GM10266 (cell line): ENCODE measurements at regions not wholly inside any gene's neighbourhood (a gene's known extent, or its start where the extent isn't known, plus 50 kb on each side); places are given as distances from the start of the nearest gene placed in this dataset.

Experiments used
- DNase-seq: peaks from one replicate; pipeline ENCODE4 v3.0.0; 2012; ENCODE audit errors: extremely low spot score
- TF ChIP-seq, protein P1 (sequence below): IDR thresholded peaks from 2 replicates; pipeline ENCODE4 v1.5.1; 2012; ENCODE audit warnings: mild to moderate bottlenecking, low read depth; ENCODE audit not compliant: control insufficient read depth, insufficient read depth; ENCODE audit errors: missing control alignments

DNA sequence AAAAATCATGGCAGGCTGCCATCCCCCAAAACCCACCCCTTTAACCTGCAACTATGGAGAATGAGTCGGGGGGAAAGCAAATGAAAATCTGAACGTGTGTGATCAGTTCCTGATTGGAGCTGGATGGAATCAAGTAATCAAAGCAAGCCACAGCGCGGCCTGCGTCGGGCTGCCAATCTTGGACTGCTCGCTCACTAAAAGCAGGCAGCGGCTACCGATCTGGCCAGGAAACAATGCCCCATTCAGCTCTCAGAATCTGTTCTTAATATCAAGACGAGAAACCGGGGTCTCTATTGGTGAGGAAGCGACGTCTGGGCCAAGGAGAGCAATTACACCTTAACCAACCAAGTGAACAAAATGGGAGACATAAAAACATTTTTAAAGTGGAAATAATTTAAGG, 472.2 kb downstream of the SOX6 start:
- no peak for DNase-seq
- TF ChIP-seq, protein P1, sequence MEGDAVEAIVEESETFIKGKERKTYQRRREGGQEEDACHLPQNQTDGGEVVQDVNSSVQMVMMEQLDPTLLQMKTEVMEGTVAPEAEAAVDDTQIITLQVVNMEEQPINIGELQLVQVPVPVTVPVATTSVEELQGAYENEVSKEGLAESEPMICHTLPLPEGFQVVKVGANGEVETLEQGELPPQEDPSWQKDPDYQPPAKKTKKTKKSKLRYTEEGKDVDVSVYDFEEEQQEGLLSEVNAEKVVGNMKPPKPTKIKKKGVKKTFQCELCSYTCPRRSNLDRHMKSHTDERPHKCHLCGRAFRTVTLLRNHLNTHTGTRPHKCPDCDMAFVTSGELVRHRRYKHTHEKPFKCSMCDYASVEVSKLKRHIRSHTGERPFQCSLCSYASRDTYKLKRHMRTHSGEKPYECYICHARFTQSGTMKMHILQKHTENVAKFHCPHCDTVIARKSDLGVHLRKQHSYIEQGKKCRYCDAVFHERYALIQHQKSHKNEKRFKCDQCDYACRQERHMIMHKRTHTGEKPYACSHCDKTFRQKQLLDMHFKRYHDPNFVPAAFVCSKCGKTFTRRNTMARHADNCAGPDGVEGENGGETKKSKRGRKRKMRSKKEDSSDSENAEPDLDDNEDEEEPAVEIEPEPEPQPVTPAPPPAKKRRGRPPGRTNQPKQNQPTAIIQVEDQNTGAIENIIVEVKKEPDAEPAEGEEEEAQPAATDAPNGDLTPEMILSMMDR, result no peak

DNA sequence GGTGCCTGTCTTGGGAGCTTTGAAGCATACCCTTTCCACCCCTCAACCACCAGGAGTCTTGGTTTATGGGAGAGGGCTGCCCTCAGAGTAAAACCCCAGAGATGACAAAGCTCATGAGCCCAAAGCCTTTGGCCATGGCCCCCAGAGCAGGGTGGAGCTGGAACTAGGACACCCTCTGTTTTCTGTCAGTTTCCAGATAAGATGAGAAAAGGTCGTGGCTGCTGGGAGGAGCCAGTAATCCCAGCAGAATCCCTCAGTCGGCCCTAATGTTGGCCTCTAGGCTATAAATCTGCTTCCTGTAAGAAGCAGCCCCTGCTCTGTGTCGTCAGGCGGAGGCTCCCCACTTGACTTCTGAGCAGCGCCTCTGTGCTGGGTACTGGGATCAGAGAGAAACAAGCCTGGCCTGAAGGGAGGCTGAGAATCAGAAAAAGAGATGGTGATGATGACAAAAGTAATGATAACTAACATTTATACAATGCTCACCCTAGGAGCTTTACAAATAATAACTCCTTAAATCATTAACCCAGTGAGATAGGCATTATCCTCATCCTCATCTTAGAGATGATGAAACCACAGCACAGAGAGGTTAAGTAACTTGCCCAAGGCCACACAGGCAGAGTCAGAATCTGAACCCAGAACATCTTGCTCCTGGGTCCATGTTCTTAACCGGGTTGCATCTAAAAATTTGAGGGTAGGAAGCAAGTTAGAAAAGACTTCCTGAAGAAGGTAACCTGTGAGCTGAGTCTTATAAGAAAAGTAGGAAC, 471.4 kb downstream of the SOX6 start:
- TF ChIP-seq, protein P1, result no peak
- DNase-seq, result no peak

DNA sequence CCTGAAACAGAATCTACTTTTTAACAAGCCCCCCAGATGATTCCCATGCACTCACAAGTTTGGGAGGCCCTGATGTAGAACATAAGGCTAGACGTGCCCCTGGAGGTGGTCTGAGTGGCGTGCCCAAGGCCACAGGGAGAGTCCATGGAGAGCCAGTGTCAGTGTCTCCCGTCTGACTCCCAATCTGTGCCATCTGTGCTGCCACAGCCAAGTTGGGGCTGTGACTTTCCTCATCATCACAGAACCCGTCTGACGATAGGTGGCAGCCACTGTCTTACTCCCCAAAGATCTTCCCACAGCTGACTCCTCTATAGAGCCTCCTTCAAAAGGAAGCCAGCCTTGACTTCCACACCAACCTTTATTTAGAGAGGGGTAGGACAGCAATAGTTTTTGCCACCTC, 470.5 kb downstream of the SOX6 start:
- TF ChIP-seq, protein P1, result no peak
- no peak for DNase-seq

DNA sequence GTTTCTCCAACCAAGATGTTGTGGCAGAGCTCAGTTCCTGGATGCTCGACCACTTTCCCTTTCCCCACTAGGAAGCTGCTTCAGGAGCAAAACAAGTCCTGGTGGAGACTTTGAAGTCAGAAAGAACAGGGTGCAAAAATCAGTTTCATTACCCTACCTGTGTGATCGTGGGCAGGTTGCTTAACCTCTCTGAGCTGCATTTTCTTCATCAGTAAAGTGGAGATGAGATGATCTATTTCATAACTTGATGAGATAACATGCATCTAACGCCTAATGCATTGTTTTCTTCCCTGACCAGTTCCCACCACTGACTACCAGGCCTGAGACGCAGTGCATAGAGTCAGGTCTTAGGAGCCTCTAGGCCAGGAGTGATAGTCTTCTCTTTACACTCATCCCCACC, 470.0 kb downstream of the SOX6 start:
- TF ChIP-seq, protein P1, result no peak
- DNase-seq, result no peak

DNA sequence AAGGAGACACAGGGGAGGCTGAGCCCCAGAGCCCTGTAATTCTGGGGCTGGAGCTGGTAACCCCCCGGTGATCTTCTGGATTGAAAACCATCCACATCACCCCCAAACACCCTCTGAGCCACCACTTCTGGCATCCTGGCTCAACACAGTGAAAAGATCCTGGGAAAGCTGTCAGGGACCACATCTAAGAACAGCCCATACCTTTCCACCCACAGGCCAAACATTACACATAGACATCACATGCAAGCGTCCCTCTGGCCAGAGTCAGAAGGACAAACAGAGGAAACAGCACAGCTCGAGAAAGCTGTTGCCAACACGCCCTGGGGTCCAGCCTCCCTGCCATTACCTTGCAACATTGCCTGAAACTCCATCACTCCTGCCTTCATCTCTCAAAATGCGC, 469.5 kb downstream of the SOX6 start:
- TF ChIP-seq, protein P1, result no peak

DNA sequence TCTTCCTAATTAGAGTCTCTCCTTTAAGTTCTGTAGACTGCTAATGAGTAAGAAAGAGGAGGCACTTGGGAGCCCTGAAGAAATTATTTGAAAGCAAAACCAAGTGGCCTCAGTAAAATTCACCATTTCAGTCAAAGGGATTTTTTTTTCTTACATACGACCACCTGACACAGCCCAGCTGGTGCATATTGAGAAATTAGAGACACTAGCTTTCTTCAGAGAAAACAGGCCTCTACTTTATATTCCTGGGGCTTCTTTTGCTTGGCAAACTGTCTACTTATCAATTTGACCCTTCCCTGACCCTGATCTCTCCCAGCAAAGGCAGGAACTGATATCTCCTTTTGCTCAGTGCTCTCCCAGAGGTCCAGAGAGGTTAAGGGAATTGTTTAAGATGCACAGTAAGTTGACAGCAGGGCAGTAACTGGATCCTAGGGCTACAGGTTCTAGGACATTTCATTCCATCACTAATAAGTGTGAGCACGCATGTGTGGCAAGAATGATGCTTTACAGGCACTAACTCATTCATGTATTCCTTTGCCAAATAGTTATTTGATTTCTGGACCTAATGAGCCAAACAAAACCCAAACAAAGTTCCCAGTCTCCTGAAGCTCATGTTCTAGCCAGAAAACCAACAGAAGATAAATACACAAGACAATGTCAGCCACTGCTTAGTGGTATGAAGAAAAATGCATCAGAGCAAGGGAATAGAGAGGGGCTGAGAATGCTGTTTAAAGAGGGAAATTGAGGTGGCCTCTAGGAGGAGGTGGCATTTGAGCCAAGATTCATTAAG, 467.6 kb downstream of the SOX6 start:
- no peak for DNase-seq
- TF ChIP-seq, protein P1, result no peak

More for the DNA sequence above, 469.5 kb downstream of the SOX6 start:
- no peak for DNase-seq

DNA sequence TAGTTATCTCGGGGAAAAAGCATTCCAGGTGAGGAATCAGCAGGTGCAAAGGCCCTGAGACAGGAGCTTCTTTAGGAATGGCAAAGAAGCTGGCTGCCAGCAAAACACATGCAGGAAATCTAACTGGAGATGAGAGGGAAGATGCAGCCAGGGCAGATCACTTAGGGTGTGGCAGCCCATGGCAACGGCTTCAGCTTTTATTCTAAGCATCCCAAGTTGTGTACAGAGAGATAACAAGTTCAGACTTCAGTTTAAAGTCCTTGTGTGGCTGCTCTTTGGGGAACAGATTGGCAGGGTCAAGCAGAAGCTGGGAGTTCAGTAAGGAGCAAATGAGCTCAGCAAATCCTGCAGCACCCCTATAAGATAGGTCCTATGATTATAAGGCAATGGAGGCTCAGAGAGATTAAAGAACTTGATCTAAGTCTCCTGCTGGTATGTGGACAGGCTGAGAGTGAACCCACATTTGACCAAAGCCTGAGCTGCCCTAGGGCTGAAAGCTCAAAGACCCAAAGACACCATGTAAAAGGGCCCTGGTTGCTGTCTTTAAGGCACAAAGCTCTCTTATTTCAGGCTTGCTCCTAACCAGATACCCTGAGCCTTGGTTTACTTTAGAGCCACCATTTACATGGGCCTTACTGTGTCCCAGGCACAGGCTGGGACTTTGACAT, 466.8 kb downstream of the SOX6 start:
- DNase-seq, result no peak
- TF ChIP-seq, protein P1, result no peak
